CD4-positive, CD25-positive, alpha-beta regulatory T cell (primary cell): ENCODE measurements at regions not wholly inside any gene's neighbourhood (a gene's known extent, or its start where the extent isn't known, plus 50 kb on each side); places are given as distances from the start of the nearest gene placed in this dataset.

ENCODE experiments used
- ATAC-seq, 2 donors: fragments of 150-1000 bp; cut with Tn5 transposase; one replicate each; pipeline ENCODE4 v1.10.0; 2021; ENCODE audit warnings: low read depth in 2 of 2, moderate number of reproducible peaks in 2 of 2, moderate library complexity in 1 of 2
- DNase-seq, 3 donors: peaks; one replicate each; pipeline versions ENCODE4 v3.0.0 to v3.0.0-alpha.2; 2012 to 2022; ENCODE audit warnings: mixed read lengths in 1 of 3
- H3K27ac ChIP-seq: one replicate; pipeline ENCODE4 v1.7.0; 2013; ENCODE audit warnings: mild to moderate bottlenecking, low read length; ENCODE audit not compliant: insufficient read depth, poor library complexity, severe bottlenecking
- H3K27me3 ChIP-seq: one replicate; pipeline ENCODE4 v1.7.0; 2013; ENCODE audit warnings: low read length; ENCODE audit not compliant: control insufficient read depth, insufficient read depth
- H3K36me3 ChIP-seq: one replicate; pipeline ENCODE4 v1.7.0; 2013; ENCODE audit warnings: mild to moderate bottlenecking, low read length, moderate library complexity; ENCODE audit not compliant: control insufficient read depth, insufficient read depth
- H3K4me1 ChIP-seq: 2 replicates; pipeline ENCODE4 v1.7.0; 2013; ENCODE audit warnings: mild to moderate bottlenecking, low read length; ENCODE audit not compliant: insufficient read depth, control insufficient read depth, poor library complexity, severe bottlenecking
- H3K4me3 ChIP-seq: one replicate; pipeline ENCODE4 v1.7.0; 2013; ENCODE audit warnings: low read depth, mild to moderate bottlenecking, low read length, moderate library complexity
- H3K9me3 ChIP-seq, 2 experiments: 1 replicate in 1 of 2; 2 replicates in 1 of 2; pipeline ENCODE4 v1.7.0; 2013; ENCODE audit warnings: low read length in 2 of 2, mild to moderate bottlenecking in 1 of 2, moderate library complexity in 1 of 2; ENCODE audit not compliant: control insufficient read depth in 2 of 2
- H3K27ac Mint-ChIP-seq, 3 donors: one replicate each; pipeline ENCODE4 v1.8.0; 2020 to 2022; ENCODE audit warnings: mild to moderate bottlenecking in 3 of 3, mixed read lengths in 3 of 3, moderate library complexity in 2 of 3
- H3K27me3 Mint-ChIP-seq: one replicate; pipeline ENCODE4 v1.8.0; 2022; ENCODE audit warnings: mild to moderate bottlenecking, mixed read lengths
- H3K36me3 Mint-ChIP-seq: one replicate; pipeline ENCODE4 v1.8.0; 2020; ENCODE audit warnings: mixed read lengths
- H3K4me1 Mint-ChIP-seq, 4 donors: one replicate each; pipeline ENCODE4 v1.8.0; 2020 to 2022; ENCODE audit warnings: mixed read lengths in 4 of 4, mild to moderate bottlenecking in 1 of 4
- H3K4me3 Mint-ChIP-seq, 4 donors: one replicate each; pipeline ENCODE4 v1.8.0; 2020 to 2022; ENCODE audit warnings: mild to moderate bottlenecking in 4 of 4, mixed read lengths in 4 of 4, moderate library complexity in 3 of 4
- H3K9me3 Mint-ChIP-seq, 7 donors: one replicate each; pipeline ENCODE4 v1.8.0; 2020 to 2022; ENCODE audit warnings: mixed read lengths in 7 of 7, mild to moderate bottlenecking in 3 of 7, moderate library complexity in 2 of 7

GRCh38 chr2:18265614-18266586 lies 294.6 kb downstream of the RDH14 start:
- H3K27me3 ChIP-seq, result no peaks in the 10 kb centered on the region
- no peak overlapping the region for H3K4me3 Mint-ChIP-seq
- H3K9me3 Mint-ChIP-seq, result peaks cover 0 to 4% (median 0%) of the 10 kb centered on the region in 7 donors

GRCh38 chr2:18262601-18263000 lies 297.9 kb downstream of the RDH14 start:
- H3K27ac ChIP-seq, result no peak overlapping the region
- H3K4me1 Mint-ChIP-seq, result no peaks in the 10 kb centered on the region
- H3K27me3 Mint-ChIP-seq, result no peaks in the 10 kb centered on the region
- no peak for DNase-seq
- H3K9me3 ChIP-seq, result no peaks in the 10 kb centered on the region
- peaks cover 0 to 5% (median 2%) of the 10 kb centered on the region in 7 donors for H3K9me3 Mint-ChIP-seq
- no peaks in the 10 kb centered on the region for H3K4me1 ChIP-seq
- H3K36me3 Mint-ChIP-seq, result no peaks in the 10 kb centered on the region
- no peaks in the 10 kb centered on the region for H3K36me3 ChIP-seq
- ATAC-seq, result no peak
- H3K27me3 ChIP-seq, result no peaks in the 10 kb centered on the region
- H3K4me3 ChIP-seq, result no peak overlapping the region
- no peak overlapping the region for H3K4me3 Mint-ChIP-seq
- no peak overlapping the region for H3K27ac Mint-ChIP-seq

More at GRCh38 chr2:18265614-18266586, 294.6 kb downstream of the RDH14 start:
- H3K27me3 Mint-ChIP-seq, result no peaks in the 10 kb centered on the region
- no peak for ATAC-seq
- H3K27ac ChIP-seq, result no peak overlapping the region
- no peaks in the 10 kb centered on the region for H3K4me1 Mint-ChIP-seq
- H3K4me3 ChIP-seq, result no peak overlapping the region
- no peaks in the 10 kb centered on the region for H3K4me1 ChIP-seq
- no peaks in the 10 kb centered on the region for H3K9me3 ChIP-seq
- H3K36me3 ChIP-seq, result no peaks in the 10 kb centered on the region
- no peak overlapping the region for H3K27ac Mint-ChIP-seq
- no peak for DNase-seq
- no peaks in the 10 kb centered on the region for H3K36me3 Mint-ChIP-seq

- no peaks in the 10 kb centered on the region for H3K9me3 ChIP-seq
- Mint-ChIP-seq H3K27ac (no peak overlapping the region), H3K4me3 (no peak overlapping the region), H3K4me1 (no peaks in the 10 kb centered on the region), H3K36me3 (no peaks in the 10 kb centered on the region), H3K9me3 (peaks cover 0 to 8% (median 3%) of the 10 kb centered on the region in 7 donors), H3K27me3 (no peaks in the 10 kb centered on the region)
- H3K4me1 ChIP-seq, result no peaks in the 10 kb centered on the region
- no peak overlapping the region for H3K4me3 ChIP-seq
- H3K27me3 ChIP-seq, result no peaks in the 10 kb centered on the region
- no peaks in the 10 kb centered on the region for H3K36me3 ChIP-seq
- H3K27ac ChIP-seq, result no peak overlapping the region
- DNase-seq (no peak), ATAC-seq (no peak)
Measured at GRCh38 chr2:18253686-18254197, 306.7 kb downstream of the RDH14 start.

- Mint-ChIP-seq H3K4me3 (no peak overlapping the region), H3K27me3 (no peaks in the 10 kb centered on the region), H3K9me3 (peaks cover 0 to 3% (median 2%) of the 10 kb centered on the region in 7 donors), H3K27ac (no peak overlapping the region), H3K36me3 (no peaks in the 10 kb centered on the region), H3K4me1 (no peaks in the 10 kb centered on the region)
- H3K9me3 ChIP-seq, result no peaks in the 10 kb centered on the region
- ATAC-seq (no peak), DNase-seq (no peak)
- H3K27ac ChIP-seq, result no peak overlapping the region
- no peaks in the 10 kb centered on the region for H3K27me3 ChIP-seq
- H3K4me3 ChIP-seq, result no peak overlapping the region
- no peaks in the 10 kb centered on the region for H3K4me1 ChIP-seq
- no peaks in the 10 kb centered on the region for H3K36me3 ChIP-seq
Measured at GRCh38 chr2:18251486-18251885, 309.0 kb downstream of the RDH14 start.

GRCh38 chr2:18247282-18248110 lies 313.0 kb downstream of the RDH14 start:
- H3K27ac Mint-ChIP-seq, result no peak overlapping the region
- no peaks in the 10 kb centered on the region for H3K4me1 Mint-ChIP-seq
- no peaks in the 10 kb centered on the region for H3K27me3 ChIP-seq
- no peak overlapping the region for H3K4me3 Mint-ChIP-seq
- H3K4me1 ChIP-seq, result no peaks in the 10 kb centered on the region
- no peak overlapping the region for H3K27ac ChIP-seq
- H3K4me3 ChIP-seq, result no peak overlapping the region
- ATAC-seq (no peak), DNase-seq (no peak)
- no peaks in the 10 kb centered on the region for H3K36me3 Mint-ChIP-seq
- H3K9me3 Mint-ChIP-seq, result peaks cover 0 to 3% (median 0%) of the 10 kb centered on the region in 7 donors
- no peaks in the 10 kb centered on the region for H3K9me3 ChIP-seq
- no peaks in the 10 kb centered on the region for H3K27me3 Mint-ChIP-seq
- no peaks in the 10 kb centered on the region for H3K36me3 ChIP-seq

- Histone ChIP-seq H3K9me3 (no peaks in the 10 kb centered on the region), H3K27me3 (no peaks in the 10 kb centered on the region), H3K27ac (no peak overlapping the region), H3K4me3 (no peak overlapping the region), H3K36me3 (no peaks in the 10 kb centered on the region), H3K4me1 (no peaks in the 10 kb centered on the region)
- Mint-ChIP-seq H3K4me1 (no peaks in the 10 kb centered on the region), H3K9me3 (peaks cover 0 to 1% (median 0%) of the 10 kb centered on the region in 7 donors), H3K36me3 (no peaks in the 10 kb centered on the region), H3K27ac (no peak overlapping the region), H3K27me3 (no peaks in the 10 kb centered on the region), H3K4me3 (no peak overlapping the region)
- no peak for DNase-seq
- no peak for ATAC-seq
Measured at GRCh38 chr2:18245375-18245774, 315.1 kb downstream of the RDH14 start.

- Mint-ChIP-seq H3K9me3 (peaks cover 0 to 3% (median 0%) of the 10 kb centered on the region in 7 donors), H3K4me1 (no peaks in the 10 kb centered on the region), H3K4me3 (no peak overlapping the region), H3K27me3 (no peaks in the 10 kb centered on the region), H3K36me3 (no peaks in the 10 kb centered on the region), H3K27ac (no peak overlapping the region)
- H3K27me3 ChIP-seq, result no peaks in the 10 kb centered on the region
- ATAC-seq, result no peak
- no peak for DNase-seq
- H3K36me3 ChIP-seq, result no peaks in the 10 kb centered on the region
- no peaks in the 10 kb centered on the region for H3K9me3 ChIP-seq
- H3K27ac ChIP-seq, result no peak overlapping the region
- H3K4me3 ChIP-seq, result no peak overlapping the region
- no peaks in the 10 kb centered on the region for H3K4me1 ChIP-seq
Measured at GRCh38 chr2:18244845-18245244, 315.6 kb downstream of the RDH14 start.
